Epithelial cell of proximal tubule (primary cell): ENCODE measurements at regions not wholly inside any gene's neighbourhood (a gene's known extent, or its start where the extent isn't known, plus 50 kb on each side); places are given as distances from the start of the nearest gene placed in this dataset.

ENCODE experiments used
- DNase-seq: peaks from one replicate; pipeline ENCODE4 v3.0.0-alpha.2; 2011; ENCODE audit warnings: low read depth
- H3K4me3 ChIP-seq: 2 replicates; pipeline ENCODE4 v1.5.1; 2011; ENCODE audit warnings: low read depth, mild to moderate bottlenecking, low read length
- TF ChIP-seq, protein P1 (sequence below): conservative IDR thresholded peaks from 2 replicates; pipeline ENCODE4 v1.5.1; 2012; ENCODE audit warnings: low read depth, mild to moderate bottlenecking, low read length

DNA sequence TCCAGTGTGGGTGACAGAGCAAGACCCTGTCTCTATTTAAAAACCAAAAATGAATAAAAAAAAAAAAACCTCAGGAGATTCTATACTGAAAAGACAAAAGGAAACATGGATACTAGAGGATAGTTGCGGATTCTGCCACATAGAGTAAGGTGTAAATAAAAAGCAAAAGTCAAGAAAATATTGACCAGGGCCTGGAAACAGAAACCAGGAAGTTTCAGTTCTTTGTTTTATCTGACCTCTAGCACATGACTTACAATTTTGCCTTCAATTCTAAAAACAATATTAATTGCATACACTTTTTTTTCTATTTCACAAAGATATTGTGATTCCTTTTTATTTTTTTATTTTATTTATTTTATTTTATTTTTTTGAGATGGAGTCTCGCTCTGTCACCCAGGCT is 96.2 kb upstream of the NMUR2 start:
- no peak overlapping the region for H3K4me3 ChIP-seq
- TF ChIP-seq, protein P1, sequence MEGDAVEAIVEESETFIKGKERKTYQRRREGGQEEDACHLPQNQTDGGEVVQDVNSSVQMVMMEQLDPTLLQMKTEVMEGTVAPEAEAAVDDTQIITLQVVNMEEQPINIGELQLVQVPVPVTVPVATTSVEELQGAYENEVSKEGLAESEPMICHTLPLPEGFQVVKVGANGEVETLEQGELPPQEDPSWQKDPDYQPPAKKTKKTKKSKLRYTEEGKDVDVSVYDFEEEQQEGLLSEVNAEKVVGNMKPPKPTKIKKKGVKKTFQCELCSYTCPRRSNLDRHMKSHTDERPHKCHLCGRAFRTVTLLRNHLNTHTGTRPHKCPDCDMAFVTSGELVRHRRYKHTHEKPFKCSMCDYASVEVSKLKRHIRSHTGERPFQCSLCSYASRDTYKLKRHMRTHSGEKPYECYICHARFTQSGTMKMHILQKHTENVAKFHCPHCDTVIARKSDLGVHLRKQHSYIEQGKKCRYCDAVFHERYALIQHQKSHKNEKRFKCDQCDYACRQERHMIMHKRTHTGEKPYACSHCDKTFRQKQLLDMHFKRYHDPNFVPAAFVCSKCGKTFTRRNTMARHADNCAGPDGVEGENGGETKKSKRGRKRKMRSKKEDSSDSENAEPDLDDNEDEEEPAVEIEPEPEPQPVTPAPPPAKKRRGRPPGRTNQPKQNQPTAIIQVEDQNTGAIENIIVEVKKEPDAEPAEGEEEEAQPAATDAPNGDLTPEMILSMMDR = no peak
- no peak for DNase-seq

DNA sequence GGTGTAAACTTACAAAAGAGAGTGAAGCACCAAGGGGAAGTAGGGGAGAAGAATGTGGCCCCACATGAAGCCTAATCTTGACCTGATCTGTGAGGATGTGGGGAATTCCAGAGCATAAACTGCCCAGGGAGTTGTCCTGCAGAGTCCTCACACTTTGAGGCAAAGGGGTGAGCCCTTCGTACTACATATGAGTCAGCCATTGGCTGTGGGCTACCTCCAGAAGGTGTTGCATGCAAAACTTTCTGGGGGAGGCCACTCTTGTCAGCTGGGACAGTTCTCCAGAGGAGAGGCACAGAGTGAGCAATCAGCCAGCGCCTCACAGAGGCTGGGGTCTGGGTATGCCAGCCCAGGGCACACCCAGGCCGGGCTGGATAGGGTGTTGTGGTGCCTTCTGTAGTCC is 98.1 kb upstream of the NMUR2 start:
- no peak for DNase-seq
- TF ChIP-seq, protein P1 = no peak
- H3K4me3 ChIP-seq = no peak overlapping the region

DNA sequence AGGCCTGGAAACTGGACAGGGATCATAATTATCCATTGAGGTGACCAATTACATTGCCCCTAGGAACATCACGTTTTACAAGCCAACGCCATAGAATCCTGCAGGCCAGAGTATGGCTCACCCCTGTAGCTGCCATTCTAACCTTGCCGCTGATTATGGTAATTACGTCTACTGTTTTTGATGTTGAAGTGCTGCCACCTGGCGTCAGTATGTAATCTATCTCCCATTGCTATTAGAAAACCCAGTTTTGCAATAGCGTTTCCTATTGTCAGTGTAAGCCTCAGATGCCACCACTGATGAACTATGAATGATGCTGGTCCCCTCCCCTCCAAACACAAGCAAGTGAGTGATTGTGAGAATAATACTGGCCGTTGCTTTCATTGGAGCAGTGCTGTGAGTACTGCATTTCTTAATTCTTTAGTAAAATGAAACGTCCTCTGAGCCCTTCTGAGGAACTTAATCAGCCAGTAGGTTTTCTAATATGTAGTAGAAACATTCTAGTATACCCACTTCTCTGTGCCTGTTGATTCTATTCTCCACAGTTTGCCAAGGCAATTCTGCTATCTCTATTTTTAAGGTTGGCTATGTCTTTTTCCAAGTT is 100.5 kb upstream of the NMUR2 start:
- TF ChIP-seq, protein P1 = peak; percentile 78
- no peak overlapping the region for H3K4me3 ChIP-seq
- DNase-seq = peak; percentile 12

DNA sequence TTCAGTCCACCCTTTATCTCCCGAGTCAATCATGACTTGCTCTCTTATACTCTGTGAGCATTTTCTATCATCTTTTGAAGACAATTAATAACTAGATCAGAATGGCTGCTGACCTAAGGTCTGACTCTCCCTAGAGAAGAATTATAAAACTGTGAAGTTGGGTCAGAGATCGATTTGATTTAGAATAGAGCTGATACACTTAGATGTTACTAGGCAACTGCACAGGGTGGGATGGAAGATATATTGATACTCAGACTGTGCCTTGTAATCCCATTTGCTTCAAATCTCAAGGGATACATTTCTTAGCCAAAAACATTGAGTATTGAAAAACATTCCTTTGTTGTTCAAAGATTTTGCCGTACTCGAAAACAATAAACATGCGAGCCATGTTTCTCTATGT is 106.0 kb upstream of the NMUR2 start:
- TF ChIP-seq, protein P1 = no peak
- DNase-seq = no peak
- H3K4me3 ChIP-seq = no peak overlapping the region

DNA sequence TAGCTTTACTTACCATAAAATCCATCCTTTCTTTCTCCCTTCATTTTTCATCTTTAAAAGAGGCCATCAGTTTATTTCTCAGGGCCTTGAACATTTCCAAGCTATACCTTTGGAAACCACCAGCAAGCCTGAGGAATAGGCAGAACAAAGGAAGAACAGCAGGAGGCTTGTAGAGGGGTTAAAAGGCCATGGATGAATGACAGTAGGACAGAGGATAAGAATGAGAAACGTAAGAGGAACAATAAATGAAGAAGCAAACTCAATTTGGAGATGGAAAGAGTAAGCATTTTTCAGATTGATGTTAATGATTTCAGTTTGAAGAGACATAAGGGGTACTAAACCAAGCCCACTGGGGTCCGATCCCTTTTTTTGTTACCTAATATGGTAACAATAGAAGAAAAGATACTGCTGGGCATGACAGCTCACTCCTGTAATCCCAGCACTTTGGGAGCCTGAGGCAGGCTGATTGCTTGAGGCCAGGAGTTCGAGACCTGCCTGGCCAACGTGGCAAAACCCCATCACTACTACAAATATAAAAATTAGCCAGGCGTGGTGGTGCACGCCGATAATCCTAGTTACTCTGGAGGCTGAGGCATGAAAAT is 106.6 kb upstream of the NMUR2 start:
- no peak overlapping the region for H3K4me3 ChIP-seq
- TF ChIP-seq, protein P1 = no peak
- no peak for DNase-seq

DNA sequence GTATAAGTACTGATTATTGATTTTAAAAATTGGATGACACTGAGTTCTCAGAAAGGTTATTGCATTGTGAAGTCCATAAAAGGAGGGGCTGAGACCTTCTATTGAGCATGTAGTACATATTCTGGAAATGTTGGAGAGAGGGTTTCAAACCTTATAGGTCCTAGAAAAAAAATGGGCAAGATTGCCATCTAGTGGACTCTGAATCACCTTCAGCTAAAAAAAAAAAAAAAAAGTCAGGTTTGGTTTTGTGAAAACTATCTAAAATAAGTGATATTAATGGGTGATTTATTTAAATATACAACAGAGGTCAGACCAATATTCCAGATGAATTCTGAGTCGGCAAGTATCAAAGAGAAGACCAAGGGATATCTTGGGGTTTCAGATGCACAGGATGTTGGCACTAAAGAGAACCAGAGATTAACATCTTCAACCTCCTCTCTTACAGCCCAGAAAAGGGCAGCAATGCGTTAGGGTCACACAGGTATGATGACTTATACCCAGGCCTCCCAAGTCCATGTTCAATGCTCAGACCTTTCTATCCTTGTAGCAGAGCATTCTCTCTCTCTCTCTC is 109.8 kb upstream of the NMUR2 start:
- TF ChIP-seq, protein P1 = peak; percentile 65
- no peak overlapping the region for H3K4me3 ChIP-seq
- DNase-seq = peak; percentile 1

DNA sequence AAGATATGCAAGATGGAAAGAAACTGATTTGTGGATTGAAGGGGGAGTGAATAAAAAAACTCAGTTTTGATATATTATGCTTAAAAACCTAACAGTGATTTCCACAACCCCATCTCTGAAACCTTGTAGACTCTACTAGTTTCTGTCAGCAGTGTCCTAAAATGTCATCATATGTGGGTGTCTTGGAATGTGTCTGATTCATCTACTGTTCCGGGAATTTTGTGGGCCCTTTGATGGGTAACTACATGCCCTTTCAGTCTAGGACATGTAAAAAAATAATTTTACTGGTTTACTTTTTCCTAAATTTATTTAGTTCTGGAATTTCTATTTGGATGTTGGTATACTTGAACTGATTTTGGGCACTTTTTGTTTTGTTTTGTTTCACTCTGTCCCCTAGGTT is 118.9 kb upstream of the NMUR2 start:
- H3K4me3 ChIP-seq = no peak overlapping the region
- no peak for DNase-seq
- TF ChIP-seq, protein P1 = no peak
